HG03108 (cell line): ENCODE measurements at regions not wholly inside any gene's neighbourhood (a gene's known extent, or its start where the extent isn't known, plus 50 kb on each side); places are given as distances from the start of the nearest gene placed in this dataset.

Experiments used
- ATAC-seq: cut with Tn5 transposase; IDR thresholded peaks from one replicate; pipeline ENCODE4 v1.9.1; 2021; ENCODE audit warnings: moderate library complexity; ENCODE audit not compliant: unreplicated experiment

DNA sequence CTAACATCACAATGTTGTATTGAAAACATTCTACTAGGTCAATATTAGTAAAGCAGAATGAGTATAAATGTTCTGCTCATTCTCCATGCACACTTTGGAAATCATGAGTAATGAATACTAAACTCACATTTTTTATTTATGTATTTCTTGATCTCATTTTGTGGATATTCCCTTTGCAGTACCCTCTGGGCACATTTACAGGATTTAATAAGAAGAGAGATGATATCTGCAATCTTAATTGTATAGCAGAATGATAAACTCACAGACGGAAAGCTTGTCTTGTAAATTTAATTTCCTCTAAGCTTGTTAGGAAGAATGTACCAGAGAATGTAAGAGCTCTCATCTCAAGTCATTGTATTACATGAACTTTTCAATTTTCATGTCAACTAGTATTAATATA is 1279.7 kb downstream of the PCDH7 start:
- no peak for ATAC-seq

DNA sequence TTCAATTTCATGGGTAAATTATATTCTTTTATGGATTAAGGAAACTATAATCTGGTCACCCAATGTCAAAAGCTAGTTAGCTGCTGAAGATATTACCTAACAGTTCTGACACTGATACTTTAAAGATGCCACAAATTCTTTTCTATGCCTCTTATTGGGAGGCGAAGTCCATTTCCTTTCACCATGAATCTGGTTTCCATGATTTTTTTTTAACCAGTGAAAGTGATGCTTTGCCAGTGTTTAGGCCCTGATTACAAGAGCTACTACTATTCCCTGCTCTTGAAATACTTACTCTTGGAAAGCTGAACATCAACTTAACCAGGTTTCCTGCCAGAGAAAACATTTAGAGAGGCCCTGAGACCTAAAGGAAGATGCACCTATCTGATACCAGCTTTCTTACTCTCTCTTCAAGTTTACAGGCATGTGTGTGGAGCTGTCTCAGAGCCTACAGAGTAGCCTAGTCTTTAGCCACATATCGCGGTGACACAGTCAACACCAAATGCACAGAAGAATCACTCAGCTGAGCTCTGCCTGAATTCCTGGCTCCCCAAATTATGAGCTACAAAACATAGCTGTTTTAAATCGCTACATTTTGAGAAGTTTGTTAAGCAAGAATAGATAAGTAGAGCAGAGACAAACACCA is 1280.8 kb downstream of the PCDH7 start:
- no peak for ATAC-seq

- no peak for ATAC-seq
These were observed 1282.0 kb downstream of the PCDH7 start for GRCh38 chr4:32002037-32002747.

DNA sequence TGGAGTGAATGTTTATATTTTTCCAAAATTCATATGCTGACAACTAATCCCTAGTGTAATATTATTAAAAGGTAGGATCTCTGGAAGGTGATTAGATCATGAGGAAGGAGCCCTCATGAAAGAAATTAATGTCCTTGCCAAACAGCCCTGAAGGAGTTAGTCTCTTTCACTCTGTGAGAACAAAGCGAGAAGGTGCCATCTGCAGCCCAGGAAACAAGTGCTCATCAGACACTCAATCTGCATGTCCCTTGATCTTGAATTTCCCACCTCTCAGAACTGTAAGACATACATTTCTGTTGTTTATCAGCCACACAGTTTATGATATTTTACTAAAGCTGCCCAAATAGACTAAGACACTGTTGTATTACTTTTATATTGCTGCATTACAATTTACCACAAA is 1283.4 kb downstream of the PCDH7 start:
- no peak for ATAC-seq

DNA sequence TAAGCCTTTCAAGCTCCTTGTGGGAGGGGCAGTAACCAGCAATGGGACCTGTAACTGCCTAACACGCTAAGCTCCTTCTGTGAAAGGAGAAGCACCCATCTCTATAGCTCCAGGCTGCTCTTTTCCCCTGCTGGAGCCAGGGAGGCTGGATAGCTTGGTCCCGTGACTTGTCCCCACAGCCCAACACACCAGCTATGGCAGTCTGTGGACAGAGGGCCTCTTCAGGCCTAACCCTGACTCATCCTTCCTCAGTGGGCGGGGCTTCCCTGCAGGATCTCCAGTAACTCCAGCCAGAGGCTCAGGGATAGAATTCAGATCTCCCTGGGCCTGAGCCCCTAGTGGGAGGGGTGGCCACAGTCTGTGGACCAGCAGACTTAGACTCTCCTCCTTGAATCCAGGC is 1290.1 kb downstream of the PCDH7 start:
- ATAC-seq = no peak

DNA sequence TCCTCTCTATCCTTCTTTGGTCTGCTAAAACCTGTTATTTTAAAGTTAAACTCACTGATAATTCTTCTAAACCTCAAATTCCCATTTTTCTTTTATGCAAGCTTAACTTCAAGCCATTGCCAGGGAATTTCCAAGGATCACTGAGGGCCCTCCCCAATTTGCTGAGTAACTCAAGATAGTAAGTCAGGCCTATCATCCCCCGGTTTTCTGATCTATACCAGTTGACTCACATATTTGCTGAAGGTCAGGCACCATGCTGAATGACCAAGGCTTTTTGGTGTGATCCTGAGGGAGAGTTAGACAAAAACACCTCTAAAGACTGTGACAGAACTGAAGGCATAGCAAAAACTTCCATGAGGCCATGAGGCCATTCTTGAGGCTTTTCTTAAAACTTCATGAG is 1301.9 kb downstream of the PCDH7 start:
- no peak for ATAC-seq

GRCh38 chr4:32025851-32026459 is 1305.8 kb downstream of the PCDH7 start:
- no peak for ATAC-seq

DNA sequence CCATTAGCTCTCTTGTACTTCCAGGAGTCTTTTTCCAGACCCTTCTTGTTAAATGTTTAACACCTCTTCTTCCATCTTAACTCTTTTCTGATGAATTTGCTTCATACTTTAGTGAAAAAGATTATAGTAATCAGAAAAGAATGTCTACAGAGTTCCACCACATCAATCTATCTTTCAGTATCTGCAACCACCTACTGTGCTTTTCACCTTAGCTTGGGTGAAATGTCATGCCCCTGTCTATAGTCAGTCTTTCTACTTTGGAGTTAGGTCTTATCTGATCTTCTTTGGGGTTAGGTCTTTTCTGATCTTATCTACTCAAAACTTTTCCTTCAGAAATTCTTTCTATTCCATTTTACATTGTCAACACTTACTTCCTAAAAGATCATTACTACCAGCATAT is 1310.2 kb downstream of the PCDH7 start:
- ATAC-seq = no peak

DNA sequence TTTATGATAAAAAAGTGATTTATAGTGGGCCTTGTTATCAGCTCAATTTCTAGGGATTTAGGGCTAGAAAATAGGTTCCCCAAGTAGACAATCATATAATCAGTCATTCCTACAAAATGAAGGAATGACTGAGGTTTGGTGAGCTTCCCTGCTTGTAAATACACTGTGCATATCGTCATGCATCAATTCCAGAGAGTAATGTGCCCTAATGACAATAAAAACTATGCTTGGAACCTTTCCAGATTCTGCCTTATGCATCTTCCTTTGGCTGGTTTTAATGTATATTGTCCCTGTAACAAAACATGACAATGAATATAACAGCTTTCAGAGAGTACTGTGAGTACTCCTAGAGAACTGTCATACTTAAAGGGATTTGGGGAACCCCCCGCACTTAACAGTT is 1310.9 kb downstream of the PCDH7 start:
- no peak for ATAC-seq

- no peak for ATAC-seq
These were observed 1312.0 kb downstream of the PCDH7 start for GRCh38 chr4:32032136-32032672.

DNA sequence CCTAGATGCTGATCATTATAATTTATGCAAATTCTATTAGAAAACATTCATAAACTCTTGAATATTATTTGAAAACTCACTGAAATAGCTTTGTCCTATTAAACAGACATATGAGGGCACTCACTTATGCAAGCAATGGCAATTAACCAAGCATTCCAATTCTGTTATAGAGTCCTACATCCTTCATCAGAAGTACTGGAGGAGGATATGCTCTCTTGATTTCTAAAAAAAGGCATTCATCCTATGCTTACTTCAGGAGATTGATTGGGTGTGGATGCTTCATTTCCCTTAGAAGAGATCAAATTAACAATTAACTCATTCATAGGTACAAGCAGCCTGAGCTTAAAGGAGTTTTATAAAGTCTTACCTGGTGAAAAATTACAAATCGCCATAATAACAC is 1317.2 kb downstream of the PCDH7 start:
- ATAC-seq = no peak

DNA sequence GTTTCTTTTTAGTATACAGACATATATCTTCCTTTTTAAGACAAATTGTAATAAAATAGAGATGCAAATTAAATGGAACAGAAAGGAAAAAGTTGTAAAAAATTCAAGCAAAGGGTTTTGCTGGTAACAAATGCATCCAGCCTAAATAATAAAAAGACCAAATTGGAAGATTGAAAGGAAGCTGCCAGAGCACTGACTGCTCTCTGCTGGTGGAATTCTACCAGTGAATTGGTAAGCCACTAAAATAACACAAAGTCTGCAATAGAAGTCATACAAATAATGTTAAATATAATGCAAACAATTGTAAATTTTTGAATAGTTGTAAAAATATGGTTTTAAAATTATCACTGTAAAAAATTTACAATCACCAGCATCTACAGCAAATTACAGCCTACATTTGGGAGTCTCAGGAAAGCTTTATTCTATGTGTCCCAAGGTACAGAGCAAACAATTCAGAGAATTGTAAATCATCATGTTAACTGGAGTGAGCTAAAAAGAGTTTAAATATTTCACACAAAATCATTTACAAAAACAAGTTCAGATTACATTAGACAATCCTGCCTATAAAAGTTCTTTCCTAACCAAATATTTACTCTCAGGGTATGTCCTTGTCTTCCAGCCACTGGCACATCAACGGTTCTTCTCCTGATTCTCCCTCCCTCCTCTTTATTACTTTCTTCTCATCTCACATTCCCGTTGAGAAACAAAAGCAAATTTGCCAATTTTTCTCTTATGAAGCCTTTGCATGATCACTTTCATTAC is 1322.5 kb downstream of the PCDH7 start:
- no peak for ATAC-seq

DNA sequence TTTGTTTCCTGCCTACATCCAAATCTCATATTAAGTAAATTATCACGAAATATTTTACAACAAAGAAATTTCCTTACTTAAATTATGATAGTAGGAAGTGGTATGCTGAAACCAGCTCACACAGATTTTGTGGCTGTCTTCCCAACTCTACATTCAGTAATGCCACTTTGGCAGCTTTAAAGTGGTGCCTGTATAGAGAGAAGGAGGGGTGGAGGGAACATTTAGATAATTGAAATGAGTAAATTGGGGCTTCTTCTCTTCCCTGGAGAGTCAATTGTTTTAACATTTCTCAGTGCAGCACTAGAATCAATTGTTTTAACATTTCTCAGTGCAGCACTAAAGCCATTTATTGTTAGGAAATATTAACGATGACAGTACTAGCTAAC is 1323.1 kb downstream of the PCDH7 start:
- no peak for ATAC-seq

GRCh38 chr4:32061916-32062315 is 1341.7 kb downstream of the PCDH7 start:
- ATAC-seq = no peak

GRCh38 chr4:32073542-32073941 is 1353.4 kb downstream of the PCDH7 start:
- no peak for ATAC-seq

- no peak for ATAC-seq
These were observed 1367.0 kb downstream of the PCDH7 start for GRCh38 chr4:32087211-32087610.

GRCh38 chr4:32094987-32095386 is 1374.8 kb downstream of the PCDH7 start:
- no peak for ATAC-seq

DNA sequence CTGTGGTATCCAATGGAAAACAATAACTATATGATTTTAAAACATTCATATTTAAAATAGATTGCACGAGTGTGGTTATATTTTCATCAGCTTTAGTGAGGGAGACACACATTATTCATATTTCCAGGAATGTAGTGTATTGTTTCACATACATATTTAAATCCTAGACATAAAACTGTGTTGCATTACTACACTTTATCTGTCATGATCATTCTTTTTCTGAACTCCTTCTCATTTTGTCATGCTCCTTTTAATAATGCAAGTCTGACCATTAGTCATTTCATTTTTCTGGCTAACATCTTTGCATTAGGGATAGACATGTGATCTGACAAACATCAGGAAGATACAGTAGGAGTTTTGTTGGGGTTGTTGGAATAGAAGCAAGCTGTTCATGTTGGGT is 1382.7 kb downstream of the PCDH7 start:
- no peak for ATAC-seq

- ATAC-seq = no peak
These were observed 1386.6 kb downstream of the PCDH7 start for GRCh38 chr4:32106767-32107166.

DNA sequence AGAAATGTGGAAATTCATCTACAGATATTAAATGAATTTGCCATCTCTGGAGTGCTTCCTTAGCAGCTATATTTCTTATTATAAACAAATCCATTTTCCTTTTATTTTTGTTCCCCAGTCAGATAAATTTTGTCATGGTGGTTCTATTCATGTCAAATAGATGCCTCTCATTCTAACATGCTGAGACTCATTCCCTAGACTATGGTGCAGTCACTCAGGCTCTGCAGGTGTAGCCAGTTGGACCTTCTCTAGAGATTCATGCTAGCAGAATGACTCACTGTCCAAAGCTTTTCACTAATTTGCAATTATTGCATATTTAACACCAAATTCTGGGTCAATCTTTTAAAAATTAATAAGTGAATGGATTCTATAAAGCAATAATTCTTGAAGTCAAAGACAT is 1392.7 kb downstream of the PCDH7 start:
- no peak for ATAC-seq

DNA sequence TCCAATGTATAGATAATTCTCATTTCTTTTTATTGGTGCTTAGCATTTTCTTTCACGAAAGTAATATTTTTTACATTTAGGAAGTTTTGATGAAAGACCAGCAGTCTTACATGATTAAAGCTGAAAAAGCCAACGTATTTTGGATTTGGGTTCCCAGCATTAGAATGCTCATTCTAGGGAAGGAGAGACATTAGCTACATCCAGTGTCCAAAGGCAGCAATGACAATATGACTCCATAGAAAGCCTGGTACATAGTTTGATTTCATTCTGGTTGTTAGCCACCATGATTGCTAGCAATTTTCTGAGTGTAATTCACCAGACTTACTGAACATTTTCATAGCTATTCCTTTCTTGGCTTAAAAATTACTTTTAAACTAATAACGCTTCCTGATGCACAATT is 1397.5 kb downstream of the PCDH7 start:
- ATAC-seq = no peak
